ENCODE measurements at regions not wholly inside any gene's neighbourhood (a gene's known extent, or its start where the extent isn't known, plus 50 kb on each side); places are given as distances from the start of the nearest gene placed in this dataset.

- TF ChIP-seq CTCF (IDR thresholded peaks at IDR 0.05) (no peak), POLR2A (IDR thresholded peaks at IDR 0.05) (no peak)
Observed at GRCh38 chr2:167721593-167721992, 525.8 kb downstream of the STK39 start.
